Keratinocyte (primary cell): ENCODE measurements at regions not wholly inside any gene's neighbourhood (a gene's known extent, or its start where the extent isn't known, plus 50 kb on each side); places are given as distances from the start of the nearest gene placed in this dataset.

ENCODE experiments used
- DNase-seq: peaks from one replicate; pipeline ENCODE4 v3.0.0-alpha.2; 2011; ENCODE audit warnings: low read depth, missing footprints, low spot score
- FAIRE-seq: peaks from 2 replicates; lab custom pipeline; 2011; peaks lifted over from hg19 to GRCh38; lab: Jason Lieb, UNC
- H2AFZ ChIP-seq: 2 replicates; pipeline ENCODE4 v1.6.0; 2012; ENCODE audit warnings: low read length, control low read depth, inconsistent platforms; ENCODE audit not compliant: control insufficient read depth
- H3K27ac ChIP-seq: 2 replicates; pipeline ENCODE4 v1.5.1; 2011; ENCODE audit warnings: low read length; ENCODE audit not compliant: control insufficient read depth, insufficient read depth
- H3K27me3 ChIP-seq: 3 replicates; pipeline ENCODE4 v1.6.0; 2011; ENCODE audit warnings: low read length; ENCODE audit not compliant: control insufficient read depth, insufficient read depth; ENCODE audit errors: extremely low read depth
- H3K36me3 ChIP-seq, 2 experiments: 2 replicates in 1 of 2; 3 replicates in 1 of 2; pipeline ENCODE4 v1.5.1; 2011; ENCODE audit warnings: low read length in 2 of 2, mild to moderate bottlenecking in 1 of 2; ENCODE audit not compliant: control insufficient read depth in 2 of 2, insufficient read depth in 2 of 2; ENCODE audit errors: extremely low read depth in 1 of 2
- H3K4me1 ChIP-seq: 3 replicates; pipeline ENCODE4 v1.5.1; 2011; ENCODE audit warnings: low read length; ENCODE audit not compliant: control insufficient read depth, insufficient read depth; ENCODE audit errors: extremely low read depth
- H3K4me2 ChIP-seq: 3 replicates; pipeline ENCODE4 v1.6.0; 2011; ENCODE audit warnings: low read depth, low read length; ENCODE audit not compliant: control insufficient read depth, insufficient read depth; ENCODE audit errors: extremely low read depth
- H3K4me3 ChIP-seq, 3 experiments: fragments of 200-600 bp in 1 of 3; sonication (generic) in 1 of 3; 2 replicates in 2 of 3; 3 replicates in 1 of 3; pipeline ENCODE4 v1.5.1; 2011 to 2016; ENCODE audit warnings: low read length in 3 of 3, mild to moderate bottlenecking in 3 of 3, control low read depth in 2 of 3, inconsistent platforms in 1 of 3, low read depth in 1 of 3, mixed read lengths in 1 of 3, mixed run types in 1 of 3, moderate library complexity in 1 of 3; ENCODE audit not compliant: control insufficient read depth in 2 of 3, insufficient read depth in 2 of 3; ENCODE audit errors: extremely low read depth in 1 of 3
- H3K79me2 ChIP-seq: 2 replicates; pipeline ENCODE4 v1.6.0; 2012; ENCODE audit warnings: low read length; ENCODE audit not compliant: control insufficient read depth, insufficient read depth
- H3K9ac ChIP-seq: 3 replicates; pipeline ENCODE4 v1.6.0; 2011; ENCODE audit warnings: low read length; ENCODE audit not compliant: control insufficient read depth, insufficient read depth; ENCODE audit errors: extremely low read depth
- H3K9me1 ChIP-seq: 3 replicates; pipeline ENCODE4 v1.6.0; 2011; ENCODE audit warnings: low read length; ENCODE audit not compliant: control insufficient read depth, insufficient read depth; ENCODE audit errors: extremely low read depth
- H3K9me3 ChIP-seq: 2 replicates; pipeline ENCODE4 v1.5.1; 2012; ENCODE audit warnings: low read depth, low read length; ENCODE audit not compliant: control insufficient read depth
- H4K20me1 ChIP-seq: 3 replicates; pipeline ENCODE4 v1.6.0; 2011; ENCODE audit warnings: low read length; ENCODE audit not compliant: control insufficient read depth, insufficient read depth; ENCODE audit errors: extremely low read depth
- CTCF ChIP-seq, 3 experiments: IDR thresholded peaks in 1 of 3; conservative IDR thresholded peaks in 1 of 3; optimal IDR thresholded peaks in 1 of 3; 2 replicates in 2 of 3; 3 replicates in 1 of 3; pipeline versions ENCODE3 to v1.5.1; 2011; ENCODE audit warnings: low read length in 3 of 3, mild to moderate bottlenecking in 3 of 3, moderate library complexity in 2 of 3, control low read depth in 1 of 3, inconsistent platforms in 1 of 3; ENCODE audit not compliant: insufficient read depth in 2 of 3; ENCODE audit errors: extremely low read depth in 1 of 3
- EZH2 ChIP-seq: IDR thresholded peaks from one replicate; pipeline ENCODE4 v1.6.1; 2012; ENCODE audit warnings: inconsistent platforms, mild to moderate bottlenecking, low read length, moderate library complexity
- dilution Hi-C: fragments of 300-500 bp; cut with MboI; formaldehyde crosslinking; loops from one replicate; pipeline ENCODE4 v1.7.0; 2020; ENCODE audit warnings: low sequenced_read_pairs; ENCODE audit not compliant: extremely low pct_ligation_motif_present

GRCh38 chr13:33634546-33634982, 183.4 kb upstream of the RFC3 start:
- Histone ChIP-seq H4K20me1 (no peaks in the 10 kb centered on the region), H3K4me3 (peak overlapping the region in 2 of 3 experiments; percentile 37 to 40), H3K27me3 (no peaks in the 10 kb centered on the region), H3K4me2 (peak overlapping the region; percentile 63), H3K9me1 (no peaks in the 10 kb centered on the region), H3K79me2 (no peaks in the 10 kb centered on the region), H3K27ac (peak overlapping the region; percentile 81), H3K4me1 (peaks cover 59% of the 10 kb centered on the region), H3K36me3 (no peaks in the 10 kb centered on the region), H3K9ac (peak overlapping the region; percentile 69), H3K9me3 (no peaks in the 10 kb centered on the region), H2AFZ (peak overlapping the region; percentile 57)
- dilution Hi-C loops = no loop called here
- TF ChIP-seq CTCF (optimal IDR thresholded peaks at IDR 0.05 in 1 of 3, IDR thresholded peaks at IDR 0.05 in 1 of 3, conservative IDR thresholded peaks at IDR 0.05 in 1 of 3; ENCODE audit: extremely low read depth in 1 of 3, insufficient read depth in 2 of 3, low read length in 3 of 3) (peak; percentile 4 to 19 (median 18)), EZH2 (no peak)
- DNase-seq = no peak
- FAIRE-seq = peak; percentile 9

GRCh38 chr13:33636243-33636642, 181.7 kb upstream of the RFC3 start:
- DNase-seq = no peak
- H3K27ac ChIP-seq = no peak overlapping the region
- FAIRE-seq = no peak

More at GRCh38 chr13:33636243-33636642, 181.7 kb upstream of the RFC3 start:
- H3K4me1 ChIP-seq = peaks cover 75% of the 10 kb centered on the region
- no peak for TF ChIP-seq EZH2
- TF ChIP-seq CTCF (optimal IDR thresholded peaks at IDR 0.05 in 1 of 3, IDR thresholded peaks at IDR 0.05 in 1 of 3, conservative IDR thresholded peaks at IDR 0.05 in 1 of 3; ENCODE audit: extremely low read depth in 1 of 3, insufficient read depth in 2 of 3, low read length in 3 of 3) = no peak
- no peak overlapping the region for H2AFZ ChIP-seq
- no peaks in the 10 kb centered on the region for H3K36me3 ChIP-seq
- H3K27me3 ChIP-seq = no peaks in the 10 kb centered on the region
- no peaks in the 10 kb centered on the region for H4K20me1 ChIP-seq
- dilution Hi-C loops = no loop called here
- no peaks in the 10 kb centered on the region for H3K9me1 ChIP-seq
- no peaks in the 10 kb centered on the region for H3K79me2 ChIP-seq
- no peak overlapping the region for H3K4me3 ChIP-seq
- no peak overlapping the region for H3K9ac ChIP-seq
- no peak overlapping the region for H3K4me2 ChIP-seq
- no peaks in the 10 kb centered on the region for H3K9me3 ChIP-seq
